PC-3 (cell line): ENCODE measurements at regions not wholly inside any gene's neighbourhood (a gene's known extent, or its start where the extent isn't known, plus 50 kb on each side); places are given as distances from the start of the nearest gene placed in this dataset.

Experiments used
- ATAC-seq: fragments of 200-7000 bp; cut with Tn5 transposase; 2 replicates; pipeline ENCODE4 v1.9.1; 2020; ENCODE audit warnings: mild to moderate bottlenecking, moderate library complexity
- BruUV-seq: library from RNA; stranded (reverse); fragments of 400-500 nt; replicated peaks from 2 replicates; lab custom pipeline; 2021; lab: Mats Ljungman, UMichigan
- CTCF ChIA-PET: fragments of 300-600 bp; sonication (Branson Sonifier 250); formaldehyde crosslinking; loops from one replicate; lab custom pipeline; 2022; ENCODE audit warnings: antibody characterized with exemption; lab: Charles Lee
- POLR2A ChIA-PET: fragments of 300-600 bp; sonication (Branson Sonifier 250); formaldehyde crosslinking; loops from one replicate; lab custom pipeline; 2022; ENCODE audit warnings: antibody characterized with exemption; ENCODE audit not compliant: unreplicated experiment; lab: Charles Lee
- DNase-seq: peaks from one replicate; pipeline ENCODE4 v3.0.0-alpha.2; 2015
- H2AFZ ChIP-seq: fragments of 300-600 bp; sonication (generic); 2 replicates; pipeline ENCODE4 v1.6.0; 2016; ENCODE audit warnings: antibody characterized with exemption, low read length
- H3F3A ChIP-seq: fragments of 300-600 bp; sonication (generic); one replicate; pipeline ENCODE4 v1.6.0; 2017; ENCODE audit warnings: antibody characterized with exemption, low read length, control low read depth, mild to moderate bottlenecking; ENCODE audit not compliant: unreplicated experiment
- H3K27ac ChIP-seq: fragments of 300-600 bp; sonication (generic); 2 replicates; pipeline ENCODE4 v1.5.1; 2016; ENCODE audit warnings: mild to moderate bottlenecking, low read length
- H3K27me3 ChIP-seq: fragments of 300-600 bp; sonication (generic); 2 replicates; pipeline ENCODE4 v1.6.1; 2016; ENCODE audit warnings: low read length, mixed read lengths
- H3K36me3 ChIP-seq: fragments of 300-600 bp; sonication (generic); 2 replicates; pipeline ENCODE4 v1.6.1; 2016; ENCODE audit warnings: low read depth, mixed run types, low read length, mixed read lengths
- H3K4me1 ChIP-seq: fragments of 300-600 bp; sonication (generic); 2 replicates; pipeline ENCODE4 v1.5.1; 2016; ENCODE audit warnings: low read length; ENCODE audit not compliant: insufficient read depth
- H3K4me2 ChIP-seq: fragments of 300-600 bp; sonication (generic); 2 replicates; pipeline ENCODE4 v1.6.0; 2016; ENCODE audit warnings: low read length
- H3K4me3 ChIP-seq: fragments of 300-600 bp; sonication (generic); 2 replicates; pipeline ENCODE4 v1.5.1; 2016; ENCODE audit warnings: mild to moderate bottlenecking, low read length, mixed read lengths
- H3K79me2 ChIP-seq: fragments of 300-600 bp; sonication (generic); 2 replicates; pipeline ENCODE4 v1.6.1; 2017; ENCODE audit warnings: low read length, mixed read lengths
- H3K9ac ChIP-seq: fragments of 300-600 bp; sonication (generic); 2 replicates; pipeline ENCODE4 v1.6.0; 2016; ENCODE audit warnings: mild to moderate bottlenecking, low read length
- H3K9me2 ChIP-seq: fragments of 300-600 bp; sonication (generic); replicated peaks from 2 replicates; pipeline ENCODE4 v1.6.1; 2016; ENCODE audit warnings: mixed run types, low read length, mixed read lengths
- H3K9me3 ChIP-seq: fragments of 300-600 bp; sonication (generic); 2 replicates; pipeline ENCODE4 v1.6.1; 2016; ENCODE audit warnings: low read length, mixed read lengths
- H4K20me1 ChIP-seq: fragments of 300-600 bp; sonication (generic); 2 replicates; pipeline ENCODE4 v1.6.1; 2016; ENCODE audit warnings: low read length, mixed read lengths
- CTCF ChIP-seq: fragments of 300-600 bp; sonication (generic); conservative IDR thresholded peaks from 2 replicates; pipeline ENCODE4 v1.5.1; 2017; ENCODE audit warnings: antibody characterized with exemption, low read depth, mild to moderate bottlenecking, low read length
- EZH2 ChIP-seq: fragments of 300-600 bp; sonication (generic); IDR thresholded peaks from one replicate; pipeline ENCODE4 v1.6.1; 2017; ENCODE audit warnings: antibody characterized with exemption, mild to moderate bottlenecking, low read length; ENCODE audit not compliant: unreplicated experiment
- EZH2phosphoT487 ChIP-seq: fragments of 300-600 bp; sonication (generic); IDR thresholded peaks from 2 replicates; pipeline ENCODE4 v1.6.1; 2018; ENCODE audit warnings: mild to moderate bottlenecking, antibody characterized with exemption, low read length, borderline replicate concordance
- intact Hi-C: fragments of 100-400 bp; cut with micrococcal nuclease; formaldehyde crosslinking; loops from 2 replicates; pipeline ENCODE4 v1.9.0; 2023

- Histone ChIP-seq H3K4me2 (no peak overlapping the region), H3K4me1 (no peaks in the 10 kb centered on the region), H3K9me3 (no peaks in the 10 kb centered on the region), H3K4me3 (no peak overlapping the region), H3K9ac (no peak overlapping the region), H3K79me2 (no peaks in the 10 kb centered on the region), H2AFZ (no peak overlapping the region), H3K9me2 (no peaks in the 10 kb centered on the region), H3K27ac (no peak overlapping the region), H4K20me1 (no peaks in the 10 kb centered on the region), H3F3A (no peaks in the 10 kb centered on the region), H3K27me3 (peaks cover 64% of the 10 kb centered on the region), H3K36me3 (no peaks in the 10 kb centered on the region)
- TF ChIP-seq EZH2 (no peak), CTCF (peak; percentile 60; the same call in 1 of the 2 replicates)
- CTCF ChIA-PET: no interaction called here
- intact Hi-C loops: loop anchor here (1.0 to 10.0 kb wide), 3 partner anchors 353 to 465 kb away; no protein-coding TSS in a partner anchor
- no TSS peak for BruUV-seq
- POLR2A ChIA-PET: no interaction called here
- peak; percentile 50 for DNase-seq
- peak; percentile 59 for ATAC-seq
These were observed 709.2 kb upstream of the WWC1 start for GRCh38 chr5:167582283-167582682.

GRCh38 chr5:167582886-167583285 lies 708.6 kb upstream of the WWC1 start:
- no peaks in the 10 kb centered on the region for H3F3A ChIP-seq
- H3K9me2 ChIP-seq: no peaks in the 10 kb centered on the region
- ATAC-seq: no peak
- H3K4me3 ChIP-seq: no peak overlapping the region
- H2AFZ ChIP-seq: no peak overlapping the region
- intact Hi-C loops: loop anchor here (1.0 to 10.0 kb wide), 3 partner anchors 352 to 464 kb away; no protein-coding TSS in a partner anchor
- no TSS peak for BruUV-seq
- no peak overlapping the region for H3K9ac ChIP-seq
- H3K79me2 ChIP-seq: no peaks in the 10 kb centered on the region
- no peak overlapping the region for H3K4me2 ChIP-seq
- POLR2A ChIA-PET: no interaction called here
- CTCF ChIA-PET: no interaction called here
- DNase-seq: no peak
- H3K27me3 ChIP-seq: peaks cover 62% of the 10 kb centered on the region
- no peaks in the 10 kb centered on the region for H3K4me1 ChIP-seq
- H3K9me3 ChIP-seq: no peaks in the 10 kb centered on the region
- no peak overlapping the region for H3K27ac ChIP-seq
- H3K36me3 ChIP-seq: no peaks in the 10 kb centered on the region
- TF ChIP-seq EZH2 (no peak), CTCF (no peak), EZH2phosphoT487 (no peak)
- no peaks in the 10 kb centered on the region for H4K20me1 ChIP-seq

- Histone ChIP-seq H3K9ac (no peak overlapping the region), H3F3A (no peaks in the 10 kb centered on the region), H3K9me2 (no peaks in the 10 kb centered on the region), H3K9me3 (no peaks in the 10 kb centered on the region), H3K4me3 (no peak overlapping the region), H2AFZ (no peak overlapping the region), H3K4me2 (no peak overlapping the region), H3K27me3 (peaks cover 39% of the 10 kb centered on the region), H3K79me2 (no peaks in the 10 kb centered on the region), H3K36me3 (no peaks in the 10 kb centered on the region), H3K4me1 (no peaks in the 10 kb centered on the region), H3K27ac (no peak overlapping the region), H4K20me1 (no peaks in the 10 kb centered on the region)
- DNase-seq: no peak
- ChIA-PET POLR2A (no interaction called here), CTCF (no interaction called here)
- ATAC-seq: no peak
- BruUV-seq: no TSS peak
- no peak for TF ChIP-seq EZH2
- TF ChIP-seq CTCF: no peak
- no peak for TF ChIP-seq EZH2phosphoT487
- intact Hi-C loops: loop anchor here (5.0 to 10.0 kb wide), 3 partner anchors 67 to 350 kb away; no protein-coding TSS in a partner anchor
These were observed 706.3 kb upstream of the WWC1 start for GRCh38 chr5:167585184-167585583.
